Thyroid gland (tissue), 4 donors: ENCODE measurements at regions not wholly inside any gene's neighbourhood (a gene's known extent, or its start where the extent isn't known, plus 50 kb on each side); places are given as distances from the start of the nearest gene placed in this dataset.

Experiments
- POLR2A ChIP-seq, 2 donors: fragments of 450-650 bp; IDR thresholded peaks; one replicate each; pipeline ENCODE4 v1.6.1; 2017; ENCODE audit warnings: antibody characterized with exemption in 2 of 2, mild to moderate bottlenecking in 2 of 2, moderate library complexity in 1 of 2
- TF ChIP-seq, protein P1 (sequence below), 6 experiments: fragments of 200-600 bp in 3 of 6; fragments of 450-650 bp in 3 of 6; sonication (generic) in 3 of 6; IDR thresholded peaks; one replicate each; pipeline ENCODE4 v1.5.1; 2016 to 2019; ENCODE audit warnings: antibody characterized with exemption in 6 of 6, mild to moderate bottlenecking in 2 of 6, inconsistent platforms in 1 of 6, moderate library complexity in 1 of 6

- TF ChIP-seq, protein P1, sequence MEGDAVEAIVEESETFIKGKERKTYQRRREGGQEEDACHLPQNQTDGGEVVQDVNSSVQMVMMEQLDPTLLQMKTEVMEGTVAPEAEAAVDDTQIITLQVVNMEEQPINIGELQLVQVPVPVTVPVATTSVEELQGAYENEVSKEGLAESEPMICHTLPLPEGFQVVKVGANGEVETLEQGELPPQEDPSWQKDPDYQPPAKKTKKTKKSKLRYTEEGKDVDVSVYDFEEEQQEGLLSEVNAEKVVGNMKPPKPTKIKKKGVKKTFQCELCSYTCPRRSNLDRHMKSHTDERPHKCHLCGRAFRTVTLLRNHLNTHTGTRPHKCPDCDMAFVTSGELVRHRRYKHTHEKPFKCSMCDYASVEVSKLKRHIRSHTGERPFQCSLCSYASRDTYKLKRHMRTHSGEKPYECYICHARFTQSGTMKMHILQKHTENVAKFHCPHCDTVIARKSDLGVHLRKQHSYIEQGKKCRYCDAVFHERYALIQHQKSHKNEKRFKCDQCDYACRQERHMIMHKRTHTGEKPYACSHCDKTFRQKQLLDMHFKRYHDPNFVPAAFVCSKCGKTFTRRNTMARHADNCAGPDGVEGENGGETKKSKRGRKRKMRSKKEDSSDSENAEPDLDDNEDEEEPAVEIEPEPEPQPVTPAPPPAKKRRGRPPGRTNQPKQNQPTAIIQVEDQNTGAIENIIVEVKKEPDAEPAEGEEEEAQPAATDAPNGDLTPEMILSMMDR (IDR thresholded peaks at IDR 0.05): no peak
- no peak for TF ChIP-seq POLR2A (IDR thresholded peaks at IDR 0.05)
Measured at GRCh38 chr21:38752051-38752505, 53.7 kb upstream of the ETS2 start.
